NOMO-1 (cell line): ENCODE measurements at regions not wholly inside any gene's neighbourhood (a gene's known extent, or its start where the extent isn't known, plus 50 kb on each side); places are given as distances from the start of the nearest gene placed in this dataset.
A peak's percentile ranks its signal among the peaks of the same experiment; 100 is the strongest.

Experiments
- DNase-seq, 2 experiments: peaks; one replicate each; lab custom pipeline; 2025; ENCODE audit not compliant: unreplicated experiment in 2 of 2; lab: John Stamatoyannopoulos, UW

DNA sequence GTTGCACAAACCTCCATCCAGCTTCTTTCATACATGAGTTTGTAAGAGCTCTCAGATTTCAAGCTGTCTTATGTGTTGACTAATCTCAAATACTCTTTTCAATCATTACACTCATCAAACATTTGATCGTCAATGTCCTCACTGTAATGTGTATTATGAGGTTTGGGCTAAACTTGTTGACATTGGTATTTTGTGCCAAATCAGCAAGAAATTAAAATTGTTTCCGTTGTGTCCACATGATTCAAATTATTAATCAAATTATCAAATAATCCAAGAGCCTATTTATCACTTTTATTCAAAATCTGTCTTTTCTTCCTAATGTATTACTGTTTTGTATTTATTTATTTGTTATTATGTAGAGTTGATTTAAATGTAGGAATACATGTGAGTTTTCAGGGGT lies 283.4 kb downstream of the GAS1 start:
- no peak for DNase-seq

DNA sequence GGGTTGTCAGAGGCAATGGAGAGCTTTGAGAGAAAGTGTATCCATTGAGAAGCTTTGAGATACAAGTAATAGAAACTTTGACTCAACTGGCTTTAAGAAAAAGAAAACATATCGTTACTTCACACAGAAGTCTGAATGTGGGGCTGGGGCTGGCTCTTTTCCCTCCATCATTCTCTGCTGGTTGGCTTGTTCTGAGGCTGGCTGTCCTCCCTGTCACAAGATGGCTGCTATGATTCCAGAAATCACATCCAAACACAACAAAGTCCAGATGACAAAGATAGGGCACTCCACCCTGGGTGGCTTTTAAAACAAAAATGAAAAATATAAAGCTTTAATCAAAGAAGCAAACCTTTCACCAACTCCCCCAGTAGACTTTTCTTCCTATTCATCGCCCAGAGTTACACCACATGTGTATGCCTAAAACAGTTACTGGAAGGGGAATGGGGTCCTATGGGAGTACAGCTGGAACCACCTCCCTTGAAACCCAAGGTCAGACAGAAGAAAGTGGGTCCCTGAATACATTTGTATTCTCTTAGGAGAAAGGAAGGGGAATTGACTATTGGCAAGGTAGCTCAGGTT lies 284.3 kb downstream of the GAS1 start:
- no peak for DNase-seq

DNA sequence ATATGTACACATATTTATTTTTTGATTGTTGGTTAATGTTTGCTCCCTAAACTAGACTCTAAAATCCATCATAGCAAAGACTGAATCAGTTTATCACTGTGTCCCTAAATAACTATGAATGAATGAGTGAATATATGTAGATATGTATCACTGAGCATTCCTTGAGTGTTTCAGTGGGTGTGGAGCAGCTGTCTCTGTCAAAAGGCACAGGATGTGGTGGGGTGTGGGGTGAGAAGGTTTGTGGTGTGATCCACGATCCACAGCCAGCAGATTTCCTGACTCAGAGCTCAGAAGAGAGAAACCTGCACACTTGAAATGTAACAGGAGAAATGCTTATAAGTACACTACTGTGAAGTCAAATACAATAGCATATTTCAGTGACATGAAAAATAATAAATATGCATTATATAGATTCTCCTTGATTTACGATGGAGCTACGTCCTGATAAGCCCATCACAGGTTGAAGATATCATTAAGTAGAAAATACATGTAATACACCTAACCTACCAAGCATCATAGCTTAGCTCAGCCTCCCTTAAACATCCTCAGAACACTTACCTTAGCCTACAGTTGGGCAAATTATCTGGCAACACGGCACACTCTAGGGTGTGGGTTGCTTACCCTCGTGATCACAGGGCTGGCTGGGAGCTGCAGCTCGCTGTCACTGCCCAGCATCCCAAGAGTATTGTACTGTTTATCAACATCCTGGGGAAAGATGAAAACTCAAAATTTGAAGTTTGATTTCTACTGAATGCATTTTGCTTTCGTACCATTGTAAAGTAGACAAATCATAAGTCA lies 287.0 kb downstream of the GAS1 start:
- DNase-seq = no peak

DNA sequence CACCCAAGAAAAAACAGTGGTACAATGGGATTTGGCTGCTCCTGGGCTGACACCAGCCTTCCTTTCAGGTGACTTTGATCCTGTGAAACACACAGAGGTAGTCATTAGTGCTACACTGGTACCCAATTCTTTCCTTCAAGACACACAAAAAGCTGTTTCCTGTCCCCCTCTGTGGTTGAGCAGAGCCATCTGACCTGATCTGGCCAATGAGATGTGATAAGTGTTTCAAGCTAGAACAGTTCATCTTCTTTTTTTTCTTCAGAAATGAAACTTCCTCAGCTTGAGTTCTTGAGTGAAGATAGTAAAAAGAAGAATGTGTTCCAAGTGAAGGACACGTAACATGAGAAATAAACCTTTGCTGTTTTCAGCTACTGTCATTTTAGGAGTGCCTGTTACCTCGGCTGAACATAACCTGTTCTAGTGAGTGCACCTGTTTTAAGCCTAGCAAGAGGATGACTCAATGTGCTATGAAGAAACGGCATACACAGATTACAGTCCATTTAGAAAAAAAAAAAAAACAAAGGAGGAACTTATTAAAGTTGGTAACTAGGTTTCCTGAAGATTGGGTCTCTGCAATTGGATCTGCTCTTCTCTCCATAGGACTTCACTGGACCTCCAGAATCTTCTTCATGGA lies 287.8 kb downstream of the GAS1 start:
- no peak for DNase-seq

DNA sequence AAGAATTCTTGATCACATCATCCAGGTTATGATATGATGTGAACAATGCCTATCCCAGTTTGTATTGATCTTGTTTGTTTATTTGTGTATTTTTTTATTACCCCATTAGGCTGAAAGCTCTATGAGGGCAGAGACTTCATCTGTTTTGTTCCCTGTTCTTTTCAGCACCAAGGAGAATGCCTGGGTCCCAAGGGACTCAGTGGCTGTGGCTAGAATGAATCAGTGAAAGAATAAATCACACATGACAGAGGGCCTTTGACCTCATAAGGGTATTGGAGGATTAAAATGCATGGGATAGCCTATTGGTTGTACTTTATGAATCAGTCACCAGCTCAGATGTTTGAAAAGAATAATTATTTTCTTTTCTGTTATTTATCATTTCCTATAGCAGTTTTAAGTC lies 292.2 kb downstream of the GAS1 start:
- no peak for DNase-seq

DNA sequence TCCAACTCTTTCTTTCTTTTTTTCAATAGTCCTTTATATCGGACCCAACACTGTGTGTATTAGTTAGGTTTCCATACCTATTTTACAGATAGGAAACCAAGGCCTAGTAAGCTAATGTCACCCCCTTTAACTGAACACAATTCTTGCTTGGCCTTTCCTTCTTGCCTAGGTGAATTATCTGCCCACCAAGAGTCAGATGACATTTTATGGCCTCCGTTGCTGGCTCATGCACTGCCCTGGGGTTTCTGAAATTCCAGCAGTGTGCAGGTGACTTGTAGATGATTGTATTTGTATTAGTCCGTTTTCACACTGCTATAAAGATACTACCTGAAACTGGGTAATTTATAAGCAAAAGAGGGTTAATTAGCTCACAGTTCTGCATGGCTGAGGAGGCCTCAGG lies 293.8 kb downstream of the GAS1 start:
- no peak for DNase-seq

DNA sequence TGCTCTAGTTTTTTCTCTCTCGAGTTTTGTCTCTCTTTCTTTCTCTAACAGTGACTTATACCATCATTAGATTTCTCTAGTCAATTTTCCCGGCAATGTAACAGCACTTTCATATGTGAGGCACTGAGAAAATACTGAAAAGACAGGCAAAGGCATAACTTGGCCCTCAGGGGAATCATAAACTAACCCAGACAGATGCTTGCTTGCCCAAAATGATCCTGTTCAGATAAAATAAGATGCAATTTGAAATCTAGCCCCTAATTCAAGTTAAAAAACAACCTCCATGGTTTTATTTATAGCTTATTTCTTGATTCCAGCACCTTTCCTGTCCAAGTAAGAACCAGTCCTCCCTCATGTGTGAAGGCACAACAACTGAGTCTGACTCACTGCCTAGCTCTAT lies 294.6 kb downstream of the GAS1 start:
- DNase-seq = no peak

DNA sequence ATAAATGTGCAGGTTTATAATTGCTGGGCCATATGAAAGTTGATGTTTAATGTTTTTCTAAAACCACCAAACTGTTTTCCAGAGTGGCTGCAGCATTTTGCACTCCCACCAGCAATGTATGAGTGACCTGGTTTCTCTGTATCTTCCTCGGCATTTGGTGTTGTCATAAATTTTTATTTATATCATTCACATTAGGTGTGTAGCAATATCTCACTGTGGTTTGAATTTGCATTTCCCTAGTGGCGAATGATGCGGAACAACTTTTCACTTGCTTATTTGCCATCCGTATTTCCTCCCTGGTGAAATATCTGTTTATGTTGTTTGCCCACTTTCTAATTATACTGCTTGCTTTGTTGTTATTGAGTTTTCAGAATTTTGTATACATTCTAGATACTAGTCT lies 295.7 kb upstream of the TUT7 start:
- no peak for DNase-seq

DNA sequence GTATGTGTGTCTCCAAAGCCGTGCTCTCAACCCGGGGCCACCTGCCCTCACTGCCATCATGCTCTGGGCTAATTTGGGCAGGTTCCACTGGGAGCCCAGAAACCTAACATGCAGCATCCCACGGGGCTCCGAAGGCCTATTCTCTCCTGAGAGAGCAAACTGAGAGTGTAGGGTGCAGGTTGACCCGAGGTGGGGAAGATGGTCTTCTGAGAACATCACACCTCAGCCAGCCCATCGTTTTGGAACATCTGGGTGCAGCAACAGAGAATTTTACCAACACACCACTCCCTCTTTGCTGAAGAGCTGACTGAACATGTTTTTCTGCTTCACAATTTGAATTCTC lies 294.6 kb upstream of the TUT7 start:
- no peak for DNase-seq

DNA sequence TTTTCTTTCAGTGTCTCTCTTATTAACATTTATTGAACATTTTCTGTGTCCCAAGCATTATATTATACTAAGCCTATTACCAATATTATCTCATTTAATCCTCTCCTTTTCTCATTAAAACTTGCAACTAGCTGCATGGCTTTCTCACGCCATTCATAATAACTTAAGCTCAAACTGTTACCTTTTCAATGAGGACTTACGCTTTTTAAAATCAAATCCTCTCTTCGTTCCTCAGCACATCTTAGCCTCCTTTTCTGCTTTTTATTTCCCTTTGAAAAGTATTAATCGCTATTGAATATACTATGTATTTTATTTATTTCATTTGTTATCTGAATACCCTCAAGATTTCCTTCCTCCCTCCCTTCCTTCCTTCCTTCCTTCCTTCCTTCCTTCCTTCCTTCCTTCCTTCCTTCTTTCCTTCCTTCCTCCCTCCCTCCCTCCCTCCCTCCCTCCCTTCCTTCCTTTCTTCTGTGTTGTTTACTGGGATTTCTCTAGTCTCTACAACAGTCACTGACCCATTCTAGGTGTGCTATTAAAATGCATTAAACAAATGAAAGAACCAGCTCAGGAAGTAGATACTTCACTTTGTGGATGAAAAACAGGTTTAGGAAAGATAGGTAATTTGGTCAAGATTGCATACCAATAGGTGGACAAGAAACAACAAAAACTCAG lies 294.1 kb upstream of the TUT7 start:
- no peak for DNase-seq

DNA sequence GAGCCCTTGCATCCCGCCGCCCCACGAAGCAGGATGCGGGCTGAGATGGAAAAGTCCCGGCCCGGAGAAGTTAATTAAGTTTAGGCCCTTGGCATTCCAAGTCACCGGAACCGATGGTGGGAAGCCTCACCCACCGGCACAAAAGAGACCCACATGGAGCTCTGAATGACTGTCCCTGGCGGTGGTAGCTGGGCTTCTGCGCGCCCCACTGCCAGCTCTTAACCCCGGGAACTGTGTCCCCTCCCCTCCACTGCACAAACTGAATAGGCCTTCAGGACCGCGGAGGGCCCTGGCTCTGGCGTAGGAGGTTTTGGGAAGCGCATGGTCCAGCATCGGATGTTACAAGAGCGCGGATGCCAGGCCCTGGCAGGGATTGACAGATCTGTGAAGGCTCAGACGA lies 291.1 kb upstream of the TUT7 start:
- DNase-seq = no peak

DNA sequence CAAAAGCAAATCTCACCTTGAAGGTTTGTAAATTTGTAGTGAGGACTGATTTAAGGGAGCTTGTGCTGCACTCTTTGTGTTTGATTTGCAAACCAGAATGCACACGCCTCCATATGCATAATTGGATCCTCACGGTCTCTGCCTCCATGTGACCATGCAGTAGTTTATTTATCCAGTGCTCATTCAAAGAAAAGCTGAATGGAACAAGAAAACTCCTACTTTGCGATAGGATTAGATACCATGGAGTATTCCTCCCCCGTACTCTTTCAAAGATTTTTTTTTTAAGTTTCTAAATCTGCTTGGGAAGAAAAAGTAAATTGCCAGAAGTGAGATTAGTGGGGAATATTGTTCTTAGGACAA lies 290.4 kb upstream of the TUT7 start:
- DNase-seq = no peak

DNA sequence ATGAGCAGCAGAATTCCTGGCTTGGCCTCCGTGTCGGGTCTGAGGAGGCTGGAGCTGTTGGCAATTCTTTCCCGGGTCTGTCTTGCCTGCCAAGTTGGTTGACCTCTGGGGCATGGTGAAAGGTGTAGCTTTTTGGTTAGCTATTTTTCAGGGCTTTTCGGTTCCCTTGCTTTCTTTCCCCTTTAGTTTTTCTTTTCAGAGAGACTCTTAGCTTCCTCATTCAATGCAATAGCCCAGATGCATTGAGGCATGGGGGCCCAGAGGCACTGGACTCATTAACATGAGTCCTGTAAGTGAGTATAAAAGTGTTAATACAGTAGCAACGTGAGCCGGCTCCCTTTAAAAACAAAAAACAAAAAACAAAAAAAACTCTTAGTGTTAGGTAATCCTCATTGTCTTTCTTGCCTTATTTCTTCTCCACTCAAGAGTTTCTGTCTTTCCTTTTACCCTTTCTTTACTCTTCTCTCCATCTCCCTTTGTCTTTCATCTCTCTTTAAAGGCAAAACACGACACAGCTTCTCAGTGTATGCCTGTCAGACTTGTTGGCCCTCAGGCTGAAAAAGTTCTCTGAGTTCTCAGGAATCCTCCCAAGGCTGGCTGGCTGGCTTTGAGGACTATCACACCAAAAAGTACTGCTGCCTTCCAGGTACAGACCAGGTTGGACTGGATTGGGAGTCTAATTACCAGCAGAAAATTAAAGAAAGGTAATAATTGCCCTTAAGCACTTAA lies 289.9 kb upstream of the TUT7 start:
- DNase-seq = no peak

DNA sequence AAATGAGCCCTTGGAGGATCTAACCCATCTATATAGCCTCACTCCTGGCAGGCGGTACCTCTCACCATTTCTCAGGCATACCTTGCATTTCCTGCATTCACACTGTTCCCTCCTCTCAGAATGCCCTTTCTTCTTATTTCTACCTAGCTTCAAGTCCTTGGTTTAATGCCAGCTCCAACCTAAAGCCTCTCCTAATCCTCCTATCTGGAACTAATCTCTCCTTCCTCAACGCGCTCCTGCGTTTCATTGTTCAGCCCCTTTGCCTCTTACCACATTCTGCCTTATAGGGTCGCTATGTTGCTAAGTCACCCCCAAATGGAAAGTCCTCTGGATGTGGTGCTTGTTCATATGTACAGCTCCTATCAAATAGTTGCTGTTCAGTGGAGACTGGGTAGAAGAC lies 288.5 kb upstream of the TUT7 start:
- DNase-seq = no peak

DNA sequence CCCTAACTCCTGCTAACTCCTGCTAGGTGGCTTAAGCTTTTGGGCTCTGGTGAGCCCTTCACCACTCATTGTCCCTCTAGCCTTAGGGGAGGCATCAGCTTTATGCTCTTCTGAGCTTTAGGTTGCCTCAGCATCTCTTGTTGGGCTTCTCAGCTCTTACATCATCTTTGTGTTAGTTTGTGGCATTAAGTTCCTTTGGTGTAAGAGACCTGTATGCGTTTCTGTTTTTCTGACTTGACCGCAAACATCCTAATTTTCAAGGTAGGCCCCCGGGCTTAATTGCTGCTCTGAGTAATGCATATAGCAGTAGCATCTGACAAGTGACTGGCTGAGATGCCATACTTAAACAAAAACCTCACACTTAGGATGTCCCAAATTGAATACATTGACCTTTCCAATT lies 287.8 kb upstream of the TUT7 start:
- peak in 1 of 2 experiments; percentile 5 for DNase-seq

DNA sequence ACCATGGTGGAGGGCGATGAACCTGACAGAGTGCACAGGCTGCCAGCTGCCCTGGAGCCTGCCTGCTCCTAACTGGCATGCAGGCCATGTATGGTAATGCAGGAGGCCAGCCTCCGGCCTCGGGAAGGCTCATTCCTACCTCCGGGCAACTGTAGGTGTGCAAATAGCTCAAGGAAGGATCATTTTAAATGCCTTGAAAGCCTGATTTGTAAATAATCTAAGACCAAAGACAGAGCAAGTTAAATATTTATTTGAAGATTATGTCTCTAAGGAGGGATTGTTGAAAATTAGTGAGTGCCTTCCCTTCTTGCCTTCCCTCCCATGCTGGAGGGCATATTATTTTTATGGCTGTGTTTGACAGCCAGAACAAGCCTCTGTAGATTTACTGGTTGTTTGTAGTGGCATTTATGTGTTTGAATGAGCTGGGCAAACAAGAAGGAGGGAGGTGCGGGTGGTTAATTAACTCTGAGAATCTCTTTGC lies 285.7 kb upstream of the TUT7 start:
- no peak for DNase-seq

DNA sequence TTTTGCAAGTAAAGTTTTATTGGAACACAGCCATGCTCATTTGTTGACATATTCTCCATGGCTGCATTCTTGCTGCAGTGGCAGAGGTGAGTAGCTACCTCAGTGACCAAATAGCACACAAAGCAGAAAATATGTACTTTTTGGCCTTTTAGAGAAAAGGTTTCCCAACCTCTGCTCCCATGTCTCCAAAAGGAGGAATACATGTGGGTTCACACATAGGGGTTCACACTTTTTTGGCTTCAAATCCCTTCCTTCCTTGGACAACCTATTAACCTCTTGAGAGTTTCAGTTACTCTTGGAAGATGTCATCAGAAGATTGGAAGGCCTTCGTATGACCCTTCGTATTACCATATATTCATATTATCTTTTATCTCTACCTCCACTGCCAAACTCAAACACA lies 285.1 kb upstream of the TUT7 start:
- no peak for DNase-seq

DNA sequence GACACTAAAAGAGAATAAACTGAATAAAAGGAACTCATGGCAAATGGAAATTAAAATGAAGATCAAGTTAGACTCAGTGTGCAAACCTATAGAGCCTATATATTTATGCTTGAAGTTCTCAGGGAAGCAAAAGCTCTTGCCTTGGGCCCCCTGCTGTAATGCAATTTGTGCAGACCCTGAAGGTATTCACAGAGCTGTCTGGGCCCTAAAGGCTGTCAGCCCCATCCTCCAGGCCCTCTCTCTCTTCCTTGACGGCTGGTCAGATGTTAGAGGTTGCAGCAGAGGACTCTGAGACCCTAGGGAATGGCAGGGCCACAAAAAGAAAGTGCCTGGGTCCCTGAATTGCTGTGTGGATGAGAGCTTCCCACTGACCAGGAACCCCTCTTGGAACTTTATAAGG lies 283.9 kb upstream of the TUT7 start:
- no peak for DNase-seq

DNA sequence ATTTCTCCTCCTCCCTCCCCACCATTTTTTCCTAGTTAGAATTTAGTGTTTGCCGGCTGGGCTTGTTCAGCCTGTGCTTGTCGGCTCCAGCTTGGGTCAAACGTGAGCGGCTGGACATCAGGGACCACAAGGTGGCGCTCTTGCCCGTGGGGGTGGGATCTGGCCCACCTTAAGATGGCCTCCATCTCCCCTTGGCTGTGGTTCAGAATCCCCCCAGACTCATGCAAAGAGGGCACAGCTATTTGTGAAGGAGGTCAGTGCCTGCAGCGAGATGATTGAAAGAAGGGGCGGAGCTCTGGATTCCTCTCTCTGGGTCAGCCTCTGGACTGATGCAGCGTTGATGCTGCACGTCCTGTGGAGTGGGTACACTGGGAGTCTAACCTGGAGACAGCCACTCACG lies 283.3 kb upstream of the TUT7 start:
- DNase-seq = no peak

DNA sequence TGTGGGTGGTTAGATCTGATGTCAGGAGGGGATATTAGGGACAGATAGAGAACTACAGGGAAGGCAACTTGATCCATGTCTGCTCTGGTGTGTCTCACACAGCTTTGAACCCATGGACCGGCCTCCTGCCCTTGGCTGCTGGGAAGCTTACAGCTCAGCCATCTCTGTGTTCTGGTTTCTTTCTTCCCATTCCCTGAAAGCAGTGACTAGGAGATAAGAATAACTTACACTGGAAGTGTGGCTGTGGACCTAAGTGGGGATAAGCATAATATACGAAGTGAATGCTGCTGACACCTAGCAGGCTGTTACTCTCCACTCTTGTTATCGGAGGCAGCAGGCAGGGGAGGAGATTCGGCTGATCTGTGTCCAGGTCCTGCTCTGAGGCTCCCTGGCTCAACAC lies 282.3 kb upstream of the TUT7 start:
- no peak for DNase-seq

DNA sequence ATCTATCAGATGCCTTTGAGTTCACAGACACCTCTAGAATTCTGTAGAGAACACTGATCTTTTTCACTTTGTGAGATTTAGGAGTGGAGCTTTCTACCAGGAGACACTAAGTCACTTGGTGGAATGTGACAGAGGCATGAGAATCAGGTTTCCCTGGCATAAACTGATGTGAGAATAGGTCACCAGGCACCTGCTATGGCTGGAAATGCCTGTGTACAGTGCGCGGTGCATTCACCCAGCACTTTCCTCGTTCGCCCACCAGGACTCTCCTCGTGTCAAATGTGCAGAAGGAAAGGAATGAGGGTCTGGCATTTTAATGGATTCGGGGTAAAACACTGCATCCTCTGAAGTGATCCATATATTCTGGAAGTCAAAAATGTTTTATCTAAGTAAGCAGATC lies 281.8 kb upstream of the TUT7 start:
- no peak for DNase-seq
